SK-N-MC (cell line): ENCODE measurements at regions not wholly inside any gene's neighbourhood (a gene's known extent, or its start where the extent isn't known, plus 50 kb on each side); places are given as distances from the start of the nearest gene placed in this dataset.

Experiments used
- DNase-seq: peaks from one replicate; pipeline ENCODE4 v3.0.0-alpha.2; 2011; ENCODE audit warnings: low read depth, low spot score
- H3K27ac ChIP-seq: fragments of 200-600 bp; sonication (generic); 2 replicates; pipeline ENCODE4 v1.5.1; 2016; ENCODE audit warnings: mixed run types
- H3K36me3 ChIP-seq: fragments of 200-600 bp; sonication (generic); 2 replicates; pipeline ENCODE4 v1.6.1; 2017; ENCODE audit warnings: antibody characterized with exemption, low read length, mixed read lengths; ENCODE audit not compliant: insufficient read depth
- H3K4me3 ChIP-seq: fragments of 200-600 bp; sonication (generic); 2 replicates; pipeline ENCODE4 v1.5.1; 2016
- H3K9ac ChIP-seq: fragments of 200-600 bp; sonication (generic); 2 replicates; pipeline ENCODE4 v1.8.0; 2017; ENCODE audit warnings: mixed run types, mixed read lengths; ENCODE audit not compliant: insufficient read length
- H3K9me3 ChIP-seq: fragments of 200-600 bp; sonication (generic); 2 replicates; pipeline ENCODE4 v1.6.1; 2017; ENCODE audit warnings: low read depth, mild to moderate bottlenecking, antibody characterized with exemption, low read length, moderate library complexity, mixed read lengths
- EZH2 ChIP-seq: fragments of 200-600 bp; sonication (generic); IDR thresholded peaks from one replicate; pipeline ENCODE4 v1.6.1; 2017; ENCODE audit warnings: antibody characterized with exemption
- FOXP2 ChIP-seq: optimal IDR thresholded peaks from 2 replicates; pipeline ENCODE3; 2011; ENCODE audit warnings: mild to moderate bottlenecking, moderate library complexity; ENCODE audit not compliant: insufficient read depth; ENCODE audit errors: extremely low read length, control extremely low read depth
- POLR2AphosphoS5 ChIP-seq: IDR thresholded peaks from 2 replicates; pipeline ENCODE4 v1.6.1; 2012; ENCODE audit warnings: mild to moderate bottlenecking, low read depth, low read length, borderline replicate concordance

GRCh38 chr18:39347701-39348100, 1782.1 kb upstream of the CELF4 start:
- DNase-seq = no peak
- TF ChIP-seq POLR2AphosphoS5 (no peak), EZH2 (no peak), FOXP2 (no peak)
- Histone ChIP-seq H3K36me3 (no peaks in the 10 kb centered on the region), H3K4me3 (no peak overlapping the region), H3K9ac (no peak overlapping the region), H3K27ac (no peak overlapping the region), H3K9me3 (no peaks in the 10 kb centered on the region)

GRCh38 chr18:39346916-39347315, 1781.3 kb upstream of the CELF4 start:
- Histone ChIP-seq H3K4me3 (no peak overlapping the region), H3K27ac (no peak overlapping the region), H3K9me3 (no peaks in the 10 kb centered on the region), H3K36me3 (no peaks in the 10 kb centered on the region), H3K9ac (no peak overlapping the region)
- no peak for DNase-seq
- TF ChIP-seq EZH2 (no peak), FOXP2 (no peak), POLR2AphosphoS5 (no peak)

GRCh38 chr18:39345321-39345720, 1779.7 kb upstream of the CELF4 start:
- Histone ChIP-seq H3K4me3 (peak overlapping the region; percentile 33), H3K9ac (no peak overlapping the region), H3K27ac (peak overlapping the region; percentile 8; the same call in 1 of the 2 replicates), H3K36me3 (no peaks in the 10 kb centered on the region), H3K9me3 (no peaks in the 10 kb centered on the region)
- peak; percentile 48 for DNase-seq
- peak; percentile 17; the same call in 1 of the 2 replicates for TF ChIP-seq POLR2AphosphoS5
- TF ChIP-seq EZH2 = no peak
- TF ChIP-seq FOXP2 = no peak

GRCh38 chr18:39344487-39344886, 1778.9 kb upstream of the CELF4 start:
- Histone ChIP-seq H3K27ac (no peak overlapping the region), H3K9ac (no peak overlapping the region), H3K36me3 (no peaks in the 10 kb centered on the region), H3K9me3 (no peaks in the 10 kb centered on the region), H3K4me3 (no peak overlapping the region)
- no peak for DNase-seq
- no peak for TF ChIP-seq FOXP2
- no peak for TF ChIP-seq POLR2AphosphoS5
- TF ChIP-seq EZH2 = no peak

GRCh38 chr18:39341129-39341528, 1775.5 kb upstream of the CELF4 start:
- no peak overlapping the region for H3K9ac ChIP-seq
- no peak overlapping the region for H3K27ac ChIP-seq
- no peaks in the 10 kb centered on the region for H3K36me3 ChIP-seq
- no peaks in the 10 kb centered on the region for H3K9me3 ChIP-seq
- no peak overlapping the region for H3K4me3 ChIP-seq
- DNase-seq = no peak
- TF ChIP-seq FOXP2 (no peak), EZH2 (no peak), POLR2AphosphoS5 (no peak)

- Histone ChIP-seq H3K36me3 (no peaks in the 10 kb centered on the region), H3K9me3 (no peaks in the 10 kb centered on the region), H3K4me3 (no peak overlapping the region), H3K9ac (no peak overlapping the region), H3K27ac (no peak overlapping the region)
- DNase-seq = no peak
- no peak for TF ChIP-seq EZH2
- no peak for TF ChIP-seq FOXP2
- TF ChIP-seq POLR2AphosphoS5 = no peak
Measured at GRCh38 chr18:39340418-39340817, 1774.8 kb upstream of the CELF4 start.

- Histone ChIP-seq H3K27ac (no peak overlapping the region), H3K4me3 (no peak overlapping the region), H3K36me3 (no peaks in the 10 kb centered on the region), H3K9me3 (no peaks in the 10 kb centered on the region), H3K9ac (no peak overlapping the region)
- TF ChIP-seq POLR2AphosphoS5 = no peak
- TF ChIP-seq EZH2 = no peak
- no peak for TF ChIP-seq FOXP2
- no peak for DNase-seq
Measured at GRCh38 chr18:39329496-39330275, 1764.1 kb upstream of the CELF4 start.

GRCh38 chr18:39326772-39327171, 1761.2 kb upstream of the CELF4 start:
- H3K9ac ChIP-seq = no peak overlapping the region
- no peak overlapping the region for H3K27ac ChIP-seq
- TF ChIP-seq EZH2 (no peak), FOXP2 (no peak), POLR2AphosphoS5 (no peak)
- H3K9me3 ChIP-seq = no peaks in the 10 kb centered on the region
- no peak overlapping the region for H3K4me3 ChIP-seq
- H3K36me3 ChIP-seq = no peaks in the 10 kb centered on the region
- no peak for DNase-seq

- DNase-seq = no peak
- TF ChIP-seq POLR2AphosphoS5 (no peak), EZH2 (no peak), FOXP2 (no peak)
- Histone ChIP-seq H3K27ac (no peak overlapping the region), H3K4me3 (no peak overlapping the region), H3K36me3 (no peaks in the 10 kb centered on the region), H3K9me3 (no peaks in the 10 kb centered on the region), H3K9ac (no peak overlapping the region)
Measured at GRCh38 chr18:39325973-39326372, 1760.4 kb upstream of the CELF4 start.
